Naive thymus-derived CD4-positive, alpha-beta T cell (primary cell): ENCODE measurements at regions not wholly inside any gene's neighbourhood (a gene's known extent, or its start where the extent isn't known, plus 50 kb on each side); places are given as distances from the start of the nearest gene placed in this dataset.

ENCODE experiments used
- ATAC-seq: fragments of 150-1000 bp; cut with Tn5 transposase; 2 replicates; pipeline ENCODE4 v1.10.0; 2021; ENCODE audit warnings: mild to moderate bottlenecking, moderate library complexity
- CTCF ChIA-PET: fragments of 350-600 bp; sonication (Branson Sonifier 250); formaldehyde crosslinking; loops from one replicate; lab custom pipeline; 2021; ENCODE audit warnings: antibody characterized with exemption; lab: Charles Lee
- POLR2A ChIA-PET: fragments of 350-600 bp; sonication (Branson Sonifier 250); formaldehyde crosslinking; loops from one replicate; lab custom pipeline; 2021; ENCODE audit warnings: antibody characterized with exemption, inconsistent platforms; lab: Charles Lee
- DNase-seq, 9 donors: peaks; one replicate each; pipeline versions ENCODE4 v3.0.0 to v3.0.0-alpha.2; 2020 to 2022; ENCODE audit warnings: mixed read lengths in 1 of 9
- H3K27ac ChIP-seq: one replicate; pipeline ENCODE4 v1.7.0; 2013; ENCODE audit warnings: mild to moderate bottlenecking, low read depth, low read length, moderate library complexity
- H3K27me3 ChIP-seq, 2 donors: one replicate each; pipeline ENCODE4 v1.7.0; 2013; ENCODE audit warnings: low read length in 2 of 2, mild to moderate bottlenecking in 2 of 2, moderate library complexity in 2 of 2; ENCODE audit not compliant: control insufficient read depth in 2 of 2, insufficient read depth in 2 of 2
- H3K36me3 ChIP-seq, 3 experiments: 1 replicate in 2 of 3; 2 replicates in 1 of 3; pipeline ENCODE4 v1.7.0; 2013; ENCODE audit warnings: low read length in 3 of 3, mild to moderate bottlenecking in 3 of 3, moderate library complexity in 1 of 3; ENCODE audit not compliant: insufficient read depth in 3 of 3, control insufficient read depth in 2 of 3
- H3K4me1 ChIP-seq, 2 donors: one replicate each; pipeline ENCODE4 v1.7.0; 2013; ENCODE audit warnings: low read length in 2 of 2, mild to moderate bottlenecking in 2 of 2, moderate library complexity in 1 of 2; ENCODE audit not compliant: control insufficient read depth in 2 of 2, insufficient read depth in 2 of 2
- H3K4me3 ChIP-seq: 2 replicates; pipeline ENCODE4 v1.7.0; 2013; ENCODE audit warnings: mild to moderate bottlenecking, low read length
- H3K9me3 ChIP-seq, 3 experiments: 1 replicate in 2 of 3; 2 replicates in 1 of 3; pipeline ENCODE4 v1.7.0; 2013; ENCODE audit warnings: low read length in 3 of 3; ENCODE audit not compliant: control insufficient read depth in 2 of 3
- H3K27ac Mint-ChIP-seq, 9 donors: one replicate each; pipeline ENCODE4 v1.8.0; 2020 to 2022; ENCODE audit warnings: mixed read lengths in 9 of 9, mild to moderate bottlenecking in 8 of 9, moderate library complexity in 5 of 9, inconsistent platforms in 2 of 9
- H3K27me3 Mint-ChIP-seq, 5 donors: one replicate each; pipeline ENCODE4 v1.8.0; 2021 to 2022; ENCODE audit warnings: mixed read lengths in 5 of 5, mild to moderate bottlenecking in 1 of 5
- H3K36me3 Mint-ChIP-seq, 5 donors: one replicate each; pipeline ENCODE4 v1.8.0; 2020 to 2022; ENCODE audit warnings: mixed read lengths in 5 of 5, mild to moderate bottlenecking in 3 of 5, inconsistent platforms in 1 of 5
- H3K4me1 Mint-ChIP-seq, 7 donors: one replicate each; pipeline ENCODE4 v1.8.0; 2020 to 2022; ENCODE audit warnings: mixed read lengths in 7 of 7, mild to moderate bottlenecking in 3 of 7, inconsistent platforms in 1 of 7
- H3K4me3 Mint-ChIP-seq, 10 donors: one replicate each; pipeline ENCODE4 v1.8.0; 2020 to 2022; ENCODE audit warnings: mild to moderate bottlenecking in 10 of 10, mixed read lengths in 10 of 10, moderate library complexity in 6 of 10, inconsistent platforms in 2 of 10
- H3K9me3 Mint-ChIP-seq, 11 donors: one replicate each; pipeline ENCODE4 v1.8.0; 2020 to 2022; ENCODE audit warnings: mixed read lengths in 11 of 11, mild to moderate bottlenecking in 4 of 11, inconsistent platforms in 1 of 11, moderate library complexity in 1 of 11
- intact Hi-C, 2 donors: fragments of 100-400 bp; cut with micrococcal nuclease; formaldehyde crosslinking; loops; one replicate each; pipeline ENCODE4 v1.15.1; 2023

- Mint-ChIP-seq H3K4me1 (no peaks in the 10 kb centered on the region), H3K9me3 (peaks cover 0 to 13% (median 2%) of the 10 kb centered on the region in 11 donors), H3K27me3 (no peaks in the 10 kb centered on the region), H3K36me3 (no peaks in the 10 kb centered on the region), H3K4me3 (no peak overlapping the region), H3K27ac (no peak overlapping the region)
- no peaks in the 10 kb centered on the region for H3K27me3 ChIP-seq
- no peaks in the 10 kb centered on the region for H3K36me3 ChIP-seq
- H3K9me3 ChIP-seq, result no peaks in the 10 kb centered on the region
- H3K4me3 ChIP-seq, result no peak overlapping the region
- no peak for DNase-seq
- ChIA-PET POLR2A (no interaction called here), CTCF (interaction anchor here (0.6 kb wide), 1 partner anchor 43 kb away, joined by 4 read pairs; no protein-coding TSS in a partner anchor)
- H3K4me1 ChIP-seq, result no peaks in the 10 kb centered on the region
- ATAC-seq, result no peak
- H3K27ac ChIP-seq, result no peak overlapping the region
- intact Hi-C loops, result no loop called here
These were observed 2781.6 kb upstream of the PCDH20 start for GRCh38 chr13:64197232-64197631.

DNA sequence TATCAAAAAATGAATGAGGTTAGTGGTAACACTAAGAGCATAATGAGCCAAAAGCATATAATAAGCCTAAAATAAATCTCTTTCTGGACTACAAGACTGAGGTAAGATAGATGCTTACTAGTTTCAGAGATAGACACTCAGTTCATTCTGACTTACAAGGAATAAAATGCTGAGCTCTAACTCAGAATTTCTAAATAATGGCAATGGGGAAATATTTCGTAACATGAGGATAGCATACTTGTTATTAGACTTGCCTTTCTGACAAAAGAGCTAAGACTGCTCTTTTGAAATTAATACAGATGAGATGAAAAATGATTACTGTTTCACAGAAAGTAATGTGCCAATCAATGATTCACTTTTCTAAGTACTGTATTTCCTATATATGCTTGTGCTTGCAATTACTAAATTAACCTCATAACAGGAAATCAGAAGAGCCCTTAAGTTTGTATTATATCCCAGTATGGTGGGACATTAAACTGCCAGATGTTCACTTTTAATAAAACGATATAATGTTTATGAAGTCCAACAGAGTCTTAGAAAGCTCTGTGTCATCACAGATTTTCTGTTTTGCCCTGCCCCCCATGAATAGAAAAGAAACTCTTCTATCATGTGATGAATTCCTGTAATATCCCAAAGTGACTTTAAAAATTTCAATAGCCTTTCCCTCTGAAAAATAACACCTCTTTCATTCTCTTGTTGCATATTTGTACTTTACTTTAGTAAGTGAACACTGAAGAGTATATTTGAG is 2771.0 kb upstream of the PCDH20 start:
- ChIA-PET CTCF (no interaction called here), POLR2A (no interaction called here)
- Histone ChIP-seq H3K36me3 (no peaks in the 10 kb centered on the region), H3K4me3 (no peak overlapping the region), H3K27ac (no peak overlapping the region), H3K9me3 (no peaks in the 10 kb centered on the region), H3K4me1 (no peaks in the 10 kb centered on the region), H3K27me3 (no peaks in the 10 kb centered on the region)
- DNase-seq, result no peak
- no peak for ATAC-seq
- Mint-ChIP-seq H3K27ac (no peak overlapping the region), H3K4me1 (no peaks in the 10 kb centered on the region), H3K4me3 (no peak overlapping the region), H3K9me3 (peaks cover 0 to 23% (median 8%) of the 10 kb centered on the region in 11 donors), H3K36me3 (no peaks in the 10 kb centered on the region), H3K27me3 (no peaks in the 10 kb centered on the region)
- intact Hi-C loops, result no loop called here

GRCh38 chr13:64186071-64186470 is 2770.4 kb upstream of the PCDH20 start:
- H3K27me3 Mint-ChIP-seq, result no peaks in the 10 kb centered on the region
- H3K27ac ChIP-seq, result no peak overlapping the region
- H3K9me3 ChIP-seq, result no peaks in the 10 kb centered on the region
- H3K4me3 ChIP-seq, result no peak overlapping the region
- CTCF ChIA-PET, result no interaction called here
- peaks cover 0 to 23% (median 8%) of the 10 kb centered on the region in 11 donors for H3K9me3 Mint-ChIP-seq
- DNase-seq, result no peak
- no peak overlapping the region for H3K4me3 Mint-ChIP-seq
- intact Hi-C loops, result no loop called here
- no peaks in the 10 kb centered on the region for H3K36me3 ChIP-seq
- no peaks in the 10 kb centered on the region for H3K27me3 ChIP-seq
- H3K4me1 Mint-ChIP-seq, result no peaks in the 10 kb centered on the region
- POLR2A ChIA-PET, result no interaction called here
- no peaks in the 10 kb centered on the region for H3K4me1 ChIP-seq
- H3K36me3 Mint-ChIP-seq, result no peaks in the 10 kb centered on the region
- ATAC-seq, result no peak
- H3K27ac Mint-ChIP-seq, result no peak overlapping the region

DNA sequence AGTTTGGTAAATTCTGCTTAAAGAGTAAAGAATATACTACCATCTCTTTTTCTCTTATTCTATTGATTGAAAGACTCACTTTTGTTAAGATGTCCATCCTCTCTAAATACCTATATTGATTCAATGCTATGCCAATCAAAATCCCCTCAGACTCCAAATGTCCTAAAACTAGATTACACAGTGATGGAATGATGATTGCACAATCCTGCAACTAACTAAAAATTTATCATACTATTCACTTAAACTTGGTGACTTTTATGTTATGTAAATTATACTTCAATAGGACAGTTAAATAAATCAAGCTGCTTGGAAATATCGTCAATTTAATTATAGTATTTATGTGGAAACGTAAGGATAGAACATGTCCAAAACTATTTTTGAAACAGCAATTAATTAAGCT is 2765.1 kb upstream of the PCDH20 start:
- no peak overlapping the region for H3K27ac Mint-ChIP-seq
- H3K27me3 Mint-ChIP-seq, result no peaks in the 10 kb centered on the region
- no peak for ATAC-seq
- ChIA-PET POLR2A (no interaction called here), CTCF (no interaction called here)
- no peak for DNase-seq
- no peak overlapping the region for H3K27ac ChIP-seq
- H3K4me3 Mint-ChIP-seq, result no peak overlapping the region
- no peaks in the 10 kb centered on the region for H3K36me3 Mint-ChIP-seq
- no peak overlapping the region for H3K4me3 ChIP-seq
- no peaks in the 10 kb centered on the region for H3K36me3 ChIP-seq
- H3K27me3 ChIP-seq, result no peaks in the 10 kb centered on the region
- H3K4me1 ChIP-seq, result no peaks in the 10 kb centered on the region
- no peaks in the 10 kb centered on the region for H3K4me1 Mint-ChIP-seq
- intact Hi-C loops, result no loop called here
- peaks cover 1 to 16% (median 6%) of the 10 kb centered on the region in 11 donors for H3K9me3 Mint-ChIP-seq
- no peaks in the 10 kb centered on the region for H3K9me3 ChIP-seq

- intact Hi-C loops, result no loop called here
- Histone ChIP-seq H3K4me3 (no peak overlapping the region), H3K27ac (no peak overlapping the region), H3K9me3 (peaks cover 0 to 4% (median 0%) of the 10 kb centered on the region in 3 experiments), H3K36me3 (no peaks in the 10 kb centered on the region), H3K4me1 (no peaks in the 10 kb centered on the region), H3K27me3 (no peaks in the 10 kb centered on the region)
- POLR2A ChIA-PET, result no interaction called here
- no peak for ATAC-seq
- DNase-seq, result no peak
- Mint-ChIP-seq H3K4me3 (no peak overlapping the region), H3K27me3 (no peaks in the 10 kb centered on the region), H3K9me3 (peaks cover 0 to 21% (median 4%) of the 10 kb centered on the region in 11 donors), H3K36me3 (no peaks in the 10 kb centered on the region), H3K27ac (no peak overlapping the region), H3K4me1 (no peaks in the 10 kb centered on the region)
- CTCF ChIA-PET, result no interaction called here
These were observed 2750.2 kb upstream of the PCDH20 start for GRCh38 chr13:64165826-64166225.

DNA sequence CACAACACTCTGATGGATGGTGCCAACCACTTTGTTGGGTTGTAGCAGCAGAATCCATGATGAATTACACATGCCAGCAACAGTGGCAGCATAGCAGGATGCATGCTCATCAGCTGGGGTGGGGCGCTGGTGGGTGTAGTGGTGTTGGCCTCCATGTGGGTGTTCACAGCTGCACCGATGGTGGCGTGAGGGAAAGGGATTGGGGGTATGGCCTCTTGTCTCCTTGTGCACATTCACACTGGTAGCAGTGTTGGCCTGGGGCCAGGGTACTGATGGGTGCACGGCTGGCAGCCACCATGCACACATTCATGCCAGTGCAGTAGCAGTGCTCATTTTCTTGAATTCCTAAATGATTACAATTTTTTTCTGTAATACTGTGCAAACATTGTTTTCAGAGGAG is 2748.8 kb upstream of the PCDH20 start:
- no peaks in the 10 kb centered on the region for H3K27me3 ChIP-seq
- ChIA-PET POLR2A (no interaction called here), CTCF (no interaction called here)
- no peak for ATAC-seq
- no peaks in the 10 kb centered on the region for H3K4me1 ChIP-seq
- no peak overlapping the region for H3K27ac ChIP-seq
- DNase-seq, result no peak
- peaks cover 0 to 4% (median 0%) of the 10 kb centered on the region in 3 experiments for H3K9me3 ChIP-seq
- no peak overlapping the region for H3K4me3 ChIP-seq
- H3K9me3 Mint-ChIP-seq, result peaks cover 0 to 25% (median 4%) of the 10 kb centered on the region in 11 donors
- no peaks in the 10 kb centered on the region for H3K27me3 Mint-ChIP-seq
- no peak overlapping the region for H3K4me3 Mint-ChIP-seq
- no peaks in the 10 kb centered on the region for H3K4me1 Mint-ChIP-seq
- no peaks in the 10 kb centered on the region for H3K36me3 ChIP-seq
- H3K27ac Mint-ChIP-seq, result no peak overlapping the region
- H3K36me3 Mint-ChIP-seq, result no peaks in the 10 kb centered on the region
- intact Hi-C loops, result no loop called here

DNA sequence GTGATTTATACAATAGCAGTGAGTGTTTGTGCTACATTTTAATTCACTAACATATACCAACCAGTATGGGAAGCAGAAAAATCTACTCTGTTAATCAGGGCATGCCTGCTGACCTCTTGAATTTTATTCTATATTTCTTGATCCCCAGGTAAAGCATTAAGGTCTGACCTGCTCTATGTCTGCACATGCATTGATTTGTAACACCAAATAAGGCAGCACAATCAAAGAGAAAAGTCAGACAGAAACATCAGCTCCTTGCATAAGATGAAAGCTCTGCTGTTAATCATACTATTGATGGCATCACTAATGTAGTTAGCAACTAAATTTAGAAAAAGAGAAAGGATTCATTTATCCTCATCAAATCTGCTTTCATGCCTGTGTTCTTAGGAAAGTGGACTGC is 2744.8 kb upstream of the PCDH20 start:
- no peaks in the 10 kb centered on the region for H3K27me3 Mint-ChIP-seq
- intact Hi-C loops, result no loop called here
- CTCF ChIA-PET, result no interaction called here

More for the DNA sequence above, 2744.8 kb upstream of the PCDH20 start:
- H3K27ac Mint-ChIP-seq, result no peak overlapping the region
- peaks cover 0 to 4% (median 0%) of the 10 kb centered on the region in 3 experiments for H3K9me3 ChIP-seq
- H3K36me3 ChIP-seq, result no peaks in the 10 kb centered on the region
- no peaks in the 10 kb centered on the region for H3K36me3 Mint-ChIP-seq
- POLR2A ChIA-PET, result no interaction called here
- ATAC-seq, result no peak
- H3K4me3 ChIP-seq, result no peak overlapping the region
- no peaks in the 10 kb centered on the region for H3K4me1 Mint-ChIP-seq
- no peaks in the 10 kb centered on the region for H3K4me1 ChIP-seq
- no peak for DNase-seq
- H3K27ac ChIP-seq, result no peak overlapping the region
- H3K27me3 ChIP-seq, result no peaks in the 10 kb centered on the region
- no peak overlapping the region for H3K4me3 Mint-ChIP-seq
- H3K9me3 Mint-ChIP-seq, result peaks cover 0 to 25% (median 5%) of the 10 kb centered on the region in 11 donors
